Mononuclear cell (primary cell): ENCODE measurements at regions not wholly inside any gene's neighbourhood (a gene's known extent, or its start where the extent isn't known, plus 50 kb on each side); places are given as distances from the start of the nearest gene placed in this dataset.

ENCODE experiments used
- H3K27me3 ChIP-seq: 2 replicates; pipeline ENCODE4 v1.6.0; 2011; ENCODE audit warnings: low read length, control low read depth; ENCODE audit not compliant: insufficient read depth
- H3K4me1 ChIP-seq: 2 replicates; pipeline ENCODE4 v1.5.1; 2011; ENCODE audit warnings: mild to moderate bottlenecking, low read length, control low read depth; ENCODE audit not compliant: insufficient read depth
- H3K4me3 ChIP-seq: 2 replicates; pipeline ENCODE4 v1.5.1; 2011; ENCODE audit warnings: mild to moderate bottlenecking, low read length, moderate library complexity
- H3K9me3 ChIP-seq: 2 replicates; pipeline ENCODE4 v1.5.1; 2011; ENCODE audit warnings: low read depth, mild to moderate bottlenecking, control low read depth, low read length

DNA sequence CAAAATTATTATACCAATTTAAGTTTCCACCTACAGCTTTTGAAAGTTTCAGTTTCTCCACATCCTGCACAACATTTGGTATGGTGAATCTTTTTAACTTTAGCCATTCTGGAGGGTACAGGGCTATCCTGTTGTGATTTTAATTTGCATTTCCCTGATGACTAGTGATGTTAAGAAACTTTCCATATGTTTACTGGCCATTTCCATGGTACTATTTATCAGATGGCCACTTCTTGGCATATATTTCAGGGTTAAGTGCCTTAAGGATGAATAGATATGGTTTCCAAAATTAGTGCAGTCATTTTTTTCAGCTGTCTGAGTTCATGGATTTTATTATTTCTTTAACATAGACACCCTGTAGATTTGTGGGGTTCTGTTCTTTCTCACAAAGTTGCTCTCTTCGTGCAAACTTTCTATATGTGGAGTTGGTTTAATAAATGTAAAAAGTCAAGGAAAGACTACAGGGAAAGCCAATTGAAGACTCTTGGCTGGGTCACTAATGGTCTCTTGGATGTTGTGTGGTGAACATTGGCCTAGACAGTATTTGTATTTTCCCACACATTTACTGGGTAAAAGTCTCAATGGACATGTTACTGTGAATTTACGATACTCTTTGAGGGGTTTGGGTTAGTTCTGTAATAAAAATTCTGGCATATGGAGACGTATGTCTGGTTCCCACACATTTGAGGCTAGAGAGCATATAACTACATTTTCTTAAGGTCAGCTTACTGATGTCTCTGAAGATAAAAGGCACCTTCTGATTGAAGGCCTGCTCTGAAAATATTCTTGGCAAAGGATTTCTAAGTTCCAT is 147.5 kb upstream of the PDZRN3 start:
- no peaks in the 10 kb centered on the region for H3K27me3 ChIP-seq
- no peaks in the 10 kb centered on the region for H3K4me1 ChIP-seq
- no peak overlapping the region for H3K4me3 ChIP-seq
- H3K9me3 ChIP-seq, result no peaks in the 10 kb centered on the region

GRCh38 chr3:73768524-73769308 is 144.0 kb upstream of the PDZRN3 start:
- no peak overlapping the region for H3K4me3 ChIP-seq
- H3K27me3 ChIP-seq, result no peaks in the 10 kb centered on the region
- H3K9me3 ChIP-seq, result peaks cover under 1% of the 10 kb centered on the region
- H3K4me1 ChIP-seq, result no peaks in the 10 kb centered on the region

GRCh38 chr3:73766599-73767381 is 142.0 kb upstream of the PDZRN3 start:
- Histone ChIP-seq H3K4me3 (no peak overlapping the region), H3K27me3 (no peaks in the 10 kb centered on the region), H3K4me1 (no peaks in the 10 kb centered on the region), H3K9me3 (peaks cover 4% of the 10 kb centered on the region)

GRCh38 chr3:73765878-73766545 is 141.3 kb upstream of the PDZRN3 start:
- Histone ChIP-seq H3K27me3 (no peaks in the 10 kb centered on the region), H3K4me3 (no peak overlapping the region), H3K9me3 (peaks cover 4% of the 10 kb centered on the region), H3K4me1 (no peaks in the 10 kb centered on the region)

DNA sequence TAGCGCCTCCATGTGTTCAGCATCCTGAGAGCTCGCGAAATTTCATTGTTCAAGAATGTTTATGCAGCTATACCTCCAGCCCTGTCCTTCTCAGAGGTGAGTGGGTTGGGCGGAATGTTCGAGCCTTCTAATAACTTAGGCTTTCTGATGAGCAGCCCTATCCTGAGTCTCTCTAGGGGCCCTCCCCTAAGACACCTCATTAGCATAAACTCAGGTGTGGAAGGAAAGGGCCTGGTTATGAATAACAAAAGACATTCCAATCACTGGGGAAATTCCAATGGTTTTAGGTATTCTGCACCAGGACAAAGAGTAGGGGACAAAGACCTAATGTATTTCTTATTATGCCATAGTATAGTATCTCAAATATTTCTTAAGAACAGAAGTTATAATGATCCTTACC is 138.1 kb upstream of the PDZRN3 start:
- H3K4me3 ChIP-seq, result no peak overlapping the region
- H3K4me1 ChIP-seq, result no peaks in the 10 kb centered on the region
- H3K27me3 ChIP-seq, result no peaks in the 10 kb centered on the region
- H3K9me3 ChIP-seq, result peaks cover 4% of the 10 kb centered on the region

GRCh38 chr3:73759297-73759711 is 134.6 kb upstream of the PDZRN3 start:
- H3K4me3 ChIP-seq, result no peak overlapping the region

DNA sequence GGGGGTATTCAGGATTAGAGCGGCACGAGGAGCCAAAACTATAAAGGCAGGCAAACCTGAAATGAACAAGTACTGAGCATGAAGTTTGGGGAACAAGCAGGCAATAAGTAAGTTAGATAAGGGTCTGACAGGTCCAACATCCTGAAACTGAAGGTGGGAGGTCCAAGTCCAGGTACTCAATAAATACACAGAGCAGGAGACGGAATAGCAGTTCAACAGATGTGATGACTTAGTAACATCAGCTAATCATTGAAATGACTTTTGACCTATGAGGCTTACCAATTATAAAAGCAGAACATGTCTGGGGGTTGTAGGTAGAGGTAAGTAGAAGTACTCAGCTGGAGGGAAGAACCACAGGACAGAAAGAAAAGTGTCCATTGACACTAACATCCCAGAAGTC is 132.8 kb upstream of the PDZRN3 start:
- Histone ChIP-seq H3K4me1 (no peaks in the 10 kb centered on the region), H3K9me3 (no peaks in the 10 kb centered on the region), H3K4me3 (no peak overlapping the region), H3K27me3 (no peaks in the 10 kb centered on the region)

More at GRCh38 chr3:73759297-73759711, 134.6 kb upstream of the PDZRN3 start:
- no peaks in the 10 kb centered on the region for H3K27me3 ChIP-seq
- peaks cover 4% of the 10 kb centered on the region for H3K9me3 ChIP-seq
- no peaks in the 10 kb centered on the region for H3K4me1 ChIP-seq

DNA sequence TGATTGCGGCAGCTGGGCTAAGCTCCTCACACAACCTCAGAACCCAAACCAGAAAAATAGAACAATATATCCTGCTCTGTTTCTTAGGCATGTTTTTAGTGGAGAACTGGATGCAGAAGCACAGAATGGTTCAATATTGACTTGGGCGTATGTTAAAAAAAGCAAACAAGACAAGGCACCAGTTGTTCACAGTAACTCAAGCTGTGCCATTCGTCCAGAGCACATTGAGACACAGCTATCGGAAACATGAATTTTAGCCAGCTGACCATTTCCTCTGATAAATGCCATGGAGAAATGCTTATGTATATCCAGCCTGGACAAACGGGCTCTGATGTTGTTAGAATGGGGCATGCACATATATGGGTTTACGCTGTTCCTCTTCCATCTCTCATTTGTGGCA is 129.2 kb upstream of the PDZRN3 start:
- no peaks in the 10 kb centered on the region for H3K4me1 ChIP-seq
- H3K9me3 ChIP-seq, result no peaks in the 10 kb centered on the region
- H3K27me3 ChIP-seq, result no peaks in the 10 kb centered on the region
- no peak overlapping the region for H3K4me3 ChIP-seq

DNA sequence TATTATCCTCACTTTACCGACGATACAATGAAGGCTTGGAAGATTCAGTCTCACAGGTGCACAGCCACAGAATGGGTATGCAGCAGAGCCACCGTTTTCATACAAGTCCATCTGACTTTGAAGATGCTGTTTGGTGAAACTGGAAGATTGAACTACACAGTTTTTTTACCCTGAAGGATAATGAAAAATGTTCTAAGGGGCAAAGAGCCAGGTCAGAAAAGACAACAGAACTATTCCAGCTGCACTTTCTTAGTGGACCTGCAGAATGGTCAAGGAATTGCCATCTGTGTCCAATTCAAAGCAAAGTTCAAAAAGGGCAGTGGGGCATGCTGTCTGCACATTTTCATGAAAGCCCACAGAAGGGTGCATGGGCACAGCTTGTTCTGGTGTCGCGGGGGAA is 127.6 kb upstream of the PDZRN3 start:
- no peaks in the 10 kb centered on the region for H3K4me1 ChIP-seq
- H3K4me3 ChIP-seq, result no peak overlapping the region
- H3K9me3 ChIP-seq, result no peaks in the 10 kb centered on the region
- H3K27me3 ChIP-seq, result no peaks in the 10 kb centered on the region

DNA sequence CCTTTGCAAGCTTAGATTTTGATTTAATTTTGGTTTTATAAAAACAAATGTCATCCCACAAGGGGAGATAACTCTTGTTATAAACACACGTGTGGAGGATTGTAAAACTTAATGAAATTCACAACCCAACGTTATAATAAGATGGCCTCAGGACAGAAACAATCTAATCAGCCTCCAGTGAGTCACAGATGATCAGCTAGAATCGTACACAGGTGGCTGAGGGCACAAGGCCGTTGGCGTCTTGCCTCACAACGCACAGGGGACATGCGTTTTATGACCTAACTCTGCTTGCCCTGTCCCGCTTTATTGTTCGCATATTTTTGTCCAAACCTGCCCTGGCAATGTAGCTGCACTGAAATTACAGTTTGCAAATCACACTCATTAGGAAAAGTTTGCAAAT is 121.9 kb upstream of the PDZRN3 start:
- Histone ChIP-seq H3K27me3 (no peaks in the 10 kb centered on the region), H3K4me3 (no peak overlapping the region), H3K4me1 (no peaks in the 10 kb centered on the region), H3K9me3 (no peaks in the 10 kb centered on the region)

- Histone ChIP-seq H3K4me1 (no peaks in the 10 kb centered on the region), H3K4me3 (no peak overlapping the region), H3K9me3 (no peaks in the 10 kb centered on the region), H3K27me3 (no peaks in the 10 kb centered on the region)
Measured at GRCh38 chr3:73745526-73746191, 120.9 kb upstream of the PDZRN3 start.

DNA sequence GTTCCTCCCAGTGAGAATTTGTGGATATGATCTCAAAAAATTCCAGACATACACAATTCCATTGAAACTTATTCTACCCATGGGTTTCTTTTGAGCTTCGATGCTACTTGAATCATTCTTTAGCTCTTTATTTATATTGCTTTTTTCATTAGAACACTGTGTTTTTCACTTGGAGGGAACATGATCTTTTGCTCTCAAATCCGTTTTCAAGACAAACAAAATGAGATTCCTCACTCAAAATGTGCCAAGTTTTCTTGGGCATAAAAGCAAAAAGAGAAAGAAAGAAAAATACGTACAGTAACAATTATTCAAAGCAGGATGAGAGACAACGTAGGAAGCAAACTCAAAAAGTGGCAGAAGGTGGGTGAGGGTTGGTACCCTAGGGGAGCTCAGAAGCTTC is 118.8 kb upstream of the PDZRN3 start:
- Histone ChIP-seq H3K4me1 (no peaks in the 10 kb centered on the region), H3K4me3 (no peak overlapping the region), H3K9me3 (no peaks in the 10 kb centered on the region), H3K27me3 (no peaks in the 10 kb centered on the region)

- no peaks in the 10 kb centered on the region for H3K4me1 ChIP-seq
- no peaks in the 10 kb centered on the region for H3K27me3 ChIP-seq
- no peak overlapping the region for H3K4me3 ChIP-seq
- no peaks in the 10 kb centered on the region for H3K9me3 ChIP-seq
Measured at GRCh38 chr3:73739791-73740453, 115.2 kb upstream of the PDZRN3 start.

- Histone ChIP-seq H3K27me3 (no peaks in the 10 kb centered on the region), H3K4me1 (no peaks in the 10 kb centered on the region), H3K9me3 (no peaks in the 10 kb centered on the region), H3K4me3 (no peak overlapping the region)
Measured at GRCh38 chr3:73738711-73739110, 114.0 kb upstream of the PDZRN3 start.
